ENCODE measurements at regions not wholly inside any gene's neighbourhood (a gene's known extent, or its start where the extent isn't known, plus 50 kb on each side); places are given as distances from the start of the nearest gene placed in this dataset.

- Histone ChIP-seq H3K27me3 (replicated peaks; ENCODE audit: insufficient read depth, low read depth, low read length, poor library complexity) (no peaks in the 10 kb centered on the region), H3K4me3 (ENCODE audit: low read depth, low read length, poor library complexity, severe bottlenecking) (no peak overlapping the region), H3K4me1 (ENCODE audit: insufficient read depth, low read length, poor library complexity, severe bottlenecking) (peaks cover 13% of the 10 kb centered on the region), H3K9me3 (ENCODE audit: low read depth, low read length, poor library complexity, severe bottlenecking) (no peaks in the 10 kb centered on the region), H3K27ac (ENCODE audit: low read depth, low read length, poor library complexity, severe bottlenecking) (no peak overlapping the region), H3K36me3 (ENCODE audit: insufficient read depth, low read length, poor library complexity, severe bottlenecking) (no peaks in the 10 kb centered on the region)
- no peak for DNase-seq (ENCODE audit: low spot score)
- TF ChIP-seq EZH2 (IDR thresholded peaks at IDR 0.05; ENCODE audit: borderline replicate concordance, low read depth, low read length, poor library complexity, severe bottlenecking) (no peak), CTCF (conservative IDR thresholded peaks at IDR 0.05; ENCODE audit: low read depth, low read length) (no peak)
- CTCF ChIA-PET, result no interaction called here
- intact Hi-C loops (cut with micrococcal nuclease; ENCODE audit: unreplicated experiment), result no loop called here
- POLR2A ChIA-PET (ENCODE audit: low non-redundant PET), result no interaction called here
- BruUV-seq (replicated peaks), result no TSS peak
Measured at GRCh38 chr2:225761396-225761795, 361.9 kb downstream of the NYAP2 start.

- no peaks in the 10 kb centered on the region for H3K27me3 ChIP-seq (replicated peaks; ENCODE audit: insufficient read depth, low read depth, low read length, poor library complexity)
- BruUV-seq (replicated peaks), result no TSS peak
- no peak for DNase-seq (ENCODE audit: low spot score)
- H3K9me3 ChIP-seq (ENCODE audit: low read depth, low read length, poor library complexity, severe bottlenecking), result no peaks in the 10 kb centered on the region
- H3K27ac ChIP-seq (ENCODE audit: low read depth, low read length, poor library complexity, severe bottlenecking), result no peak overlapping the region
- no peaks in the 10 kb centered on the region for H3K4me1 ChIP-seq (ENCODE audit: insufficient read depth, low read length, poor library complexity, severe bottlenecking)
- TF ChIP-seq CTCF (conservative IDR thresholded peaks at IDR 0.05; ENCODE audit: low read depth, low read length), result no peak
- TF ChIP-seq EZH2 (IDR thresholded peaks at IDR 0.05; ENCODE audit: borderline replicate concordance, low read depth, low read length, poor library complexity, severe bottlenecking), result no peak
- no peaks in the 10 kb centered on the region for H3K36me3 ChIP-seq (ENCODE audit: insufficient read depth, low read length, poor library complexity, severe bottlenecking)
- ChIA-PET POLR2A (ENCODE audit: low non-redundant PET) (no interaction called here), CTCF (no interaction called here)
- intact Hi-C loops (cut with micrococcal nuclease; ENCODE audit: unreplicated experiment), result no loop called here
- H3K4me3 ChIP-seq (ENCODE audit: low read depth, low read length, poor library complexity, severe bottlenecking), result no peak overlapping the region
Measured at GRCh38 chr2:225757248-225757647, 357.7 kb downstream of the NYAP2 start.

GRCh38 chr2:225756198-225756597, 356.7 kb downstream of the NYAP2 start:
- POLR2A ChIA-PET (ENCODE audit: low non-redundant PET), result interaction anchor here (0.6 kb wide), 1 partner anchor 9 kb away, joined by 3 read pairs; no protein-coding TSS in a partner anchor
- H3K27ac ChIP-seq (ENCODE audit: low read depth, low read length, poor library complexity, severe bottlenecking), result no peak overlapping the region
- no peak for TF ChIP-seq CTCF (conservative IDR thresholded peaks at IDR 0.05; ENCODE audit: low read depth, low read length)
- H3K27me3 ChIP-seq (replicated peaks; ENCODE audit: insufficient read depth, low read depth, low read length, poor library complexity), result no peaks in the 10 kb centered on the region
- intact Hi-C loops (cut with micrococcal nuclease; ENCODE audit: unreplicated experiment), result no loop called here
- H3K9me3 ChIP-seq (ENCODE audit: low read depth, low read length, poor library complexity, severe bottlenecking), result no peaks in the 10 kb centered on the region
- no peaks in the 10 kb centered on the region for H3K4me1 ChIP-seq (ENCODE audit: insufficient read depth, low read length, poor library complexity, severe bottlenecking)
- H3K4me3 ChIP-seq (ENCODE audit: low read depth, low read length, poor library complexity, severe bottlenecking), result no peak overlapping the region
- no TSS peak for BruUV-seq (replicated peaks)
- no peaks in the 10 kb centered on the region for H3K36me3 ChIP-seq (ENCODE audit: insufficient read depth, low read length, poor library complexity, severe bottlenecking)
- no peak for DNase-seq (ENCODE audit: low spot score)
- CTCF ChIA-PET, result no interaction called here

Data from A673 (cell line).